H1 (cell line): ENCODE measurements at regions not wholly inside any gene's neighbourhood (a gene's known extent, or its start where the extent isn't known, plus 50 kb on each side); places are given as distances from the start of the nearest gene placed in this dataset.

ENCODE experiments used
- CHD2 ChIP-seq: IDR thresholded peaks from 2 replicates; pipeline ENCODE4 v1.6.1; 2012; ENCODE audit warnings: low read length, improper control_type of control experiment
- CTCF ChIP-seq, 3 experiments: IDR thresholded peaks; 1 replicate in 2 of 3; 2 replicates in 1 of 3; pipeline versions ENCODE4 v1.5.1 to v1.6.1; 2011; ENCODE audit warnings: low read length in 3 of 3, mild to moderate bottlenecking in 3 of 3, inconsistent platforms in 2 of 3, low read depth in 1 of 3, moderate library complexity in 1 of 3; ENCODE audit not compliant: insufficient read depth in 1 of 3; ENCODE audit errors: control extremely low read depth in 1 of 3
- KDM1A ChIP-seq: fragments of 200-600, 300-600 bp; sonication (generic); IDR thresholded peaks from 2 replicates; pipeline ENCODE4 v1.7.1; 2016; ENCODE audit warnings: mild to moderate bottlenecking, low read length, borderline replicate concordance
- POLR2A ChIP-seq, 2 experiments: IDR thresholded peaks; 1 replicate in 1 of 2; 2 replicates in 1 of 2; pipeline ENCODE4 v1.6.1; 2011; ENCODE audit warnings: low read depth in 2 of 2, low read length in 2 of 2, mild to moderate bottlenecking in 2 of 2; ENCODE audit errors: control extremely low read depth in 1 of 2

DNA sequence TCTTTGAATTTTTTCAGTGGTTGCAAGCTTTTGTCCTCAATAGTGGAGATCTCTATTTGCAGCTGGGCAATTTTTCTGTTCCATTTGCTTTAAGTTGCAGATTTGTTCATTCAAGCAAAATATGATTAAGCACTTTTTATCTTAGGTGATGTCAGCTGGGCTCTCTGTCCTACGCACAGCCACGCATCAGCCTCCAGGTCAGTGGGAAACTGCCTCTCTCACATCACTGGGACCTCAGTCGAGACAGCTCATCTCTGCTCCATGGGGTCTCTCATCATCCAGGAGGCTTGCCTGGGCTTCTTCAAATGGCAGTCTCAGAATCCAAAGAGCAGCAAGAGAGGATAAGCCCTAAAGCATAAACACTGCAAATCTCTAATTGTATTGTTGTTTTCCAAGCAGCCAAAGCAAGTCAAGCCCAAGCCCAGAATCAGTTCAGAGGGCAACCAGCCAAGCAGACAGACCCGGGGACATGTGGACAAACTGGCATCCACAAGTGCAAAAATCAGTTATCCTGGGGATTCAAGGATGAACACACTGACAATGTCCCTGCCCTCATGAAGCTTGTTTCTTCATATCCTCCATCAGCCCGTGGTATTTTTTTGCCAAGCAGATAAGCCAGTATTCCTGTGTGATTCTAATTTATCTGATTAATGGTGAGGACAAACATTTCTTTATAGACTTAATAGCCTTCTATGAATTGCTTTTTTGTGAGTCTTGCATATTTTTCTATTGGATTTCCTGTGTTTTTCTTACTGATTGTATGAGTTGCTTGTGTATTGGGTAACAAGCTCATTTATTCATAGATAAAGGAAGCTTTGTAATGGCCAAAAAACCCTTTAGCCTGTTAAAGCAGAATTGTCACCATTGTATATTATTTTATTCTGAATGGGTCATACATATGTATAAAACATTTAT lies 262.5 kb downstream of the GXYLT1 start:
- TF ChIP-seq POLR2A (IDR thresholded peaks at IDR 0.05; ENCODE audit: control extremely low read depth in 1 of 2, low read depth in 2 of 2, low read length in 2 of 2) (no peak), CTCF (IDR thresholded peaks at IDR 0.05; ENCODE audit: control extremely low read depth in 1 of 3, insufficient read depth in 1 of 3, low read depth in 1 of 3, low read length in 3 of 3) (no peak), CHD2 (no peak), KDM1A (no peak)
